ENCODE measurements at regions not wholly inside any gene's neighbourhood (a gene's known extent, or its start where the extent isn't known, plus 50 kb on each side); places are given as distances from the start of the nearest gene placed in this dataset.
A peak's percentile ranks its signal among the peaks of the same experiment; 100 is the strongest.

- no peak overlapping the region for H3K4me3 ChIP-seq
- H3K9me3 ChIP-seq, result no peaks in the 10 kb centered on the region
- TF ChIP-seq POLR2A (IDR thresholded peaks at IDR 0.05), result no peak
- peak in 1 of 3 donors; percentile 63 for TF ChIP-seq POLR2AphosphoS5 (IDR thresholded peaks at IDR 0.05)
- DNase-seq, result peak in 1 of 2 donors; percentile 32
- WGBS, 5 donors, result 45 to 67% (median 54%) methylated on average over 4 of the region's 4 CpGs
- H3K27ac ChIP-seq, result no peak overlapping the region
- H3K36me3 ChIP-seq, result peaks cover 0 to 8% (median 3%) of the 10 kb centered on the region in 4 donors
- intact Hi-C loops (cut with DNase I; ENCODE audit: low total_unique reads), result no loop called here
- H3K27me3 ChIP-seq, result no peaks in the 10 kb centered on the region
- H3K4me1 ChIP-seq, result peaks cover 4 to 33% (median 10%) of the 10 kb centered on the region in 4 donors
Measured at GRCh38 chr17:77300016-77300686, 159.4 kb downstream of the SEC14L1 start.

GRCh38 chr17:77301694-77302266 is 161.0 kb downstream of the SEC14L1 start:
- WGBS, 5 donors, result 65 to 81% (median 70%) methylated on average over 8 of the region's 8 CpGs
- DNase-seq, result peak in 1 of 2 donors; percentile 14
- Histone ChIP-seq H3K36me3 (no peaks in the 10 kb centered on the region), H3K27ac (no peak overlapping the region), H3K9me3 (no peaks in the 10 kb centered on the region), H3K27me3 (no peaks in the 10 kb centered on the region), H3K4me3 (no peak overlapping the region), H3K4me1 (peaks cover 10 to 46% (median 13%) of the 10 kb centered on the region in 4 donors)
- TF ChIP-seq POLR2AphosphoS5 (IDR thresholded peaks at IDR 0.05) (no peak), EP300 (IDR thresholded peaks at IDR 0.05) (no peak), POLR2A (IDR thresholded peaks at IDR 0.05) (no peak)
- TF ChIP-seq, protein P1, sequence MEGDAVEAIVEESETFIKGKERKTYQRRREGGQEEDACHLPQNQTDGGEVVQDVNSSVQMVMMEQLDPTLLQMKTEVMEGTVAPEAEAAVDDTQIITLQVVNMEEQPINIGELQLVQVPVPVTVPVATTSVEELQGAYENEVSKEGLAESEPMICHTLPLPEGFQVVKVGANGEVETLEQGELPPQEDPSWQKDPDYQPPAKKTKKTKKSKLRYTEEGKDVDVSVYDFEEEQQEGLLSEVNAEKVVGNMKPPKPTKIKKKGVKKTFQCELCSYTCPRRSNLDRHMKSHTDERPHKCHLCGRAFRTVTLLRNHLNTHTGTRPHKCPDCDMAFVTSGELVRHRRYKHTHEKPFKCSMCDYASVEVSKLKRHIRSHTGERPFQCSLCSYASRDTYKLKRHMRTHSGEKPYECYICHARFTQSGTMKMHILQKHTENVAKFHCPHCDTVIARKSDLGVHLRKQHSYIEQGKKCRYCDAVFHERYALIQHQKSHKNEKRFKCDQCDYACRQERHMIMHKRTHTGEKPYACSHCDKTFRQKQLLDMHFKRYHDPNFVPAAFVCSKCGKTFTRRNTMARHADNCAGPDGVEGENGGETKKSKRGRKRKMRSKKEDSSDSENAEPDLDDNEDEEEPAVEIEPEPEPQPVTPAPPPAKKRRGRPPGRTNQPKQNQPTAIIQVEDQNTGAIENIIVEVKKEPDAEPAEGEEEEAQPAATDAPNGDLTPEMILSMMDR (IDR thresholded peaks at IDR 0.05), result no peak
- intact Hi-C loops (cut with DNase I; ENCODE audit: low total_unique reads), result no loop called here

GRCh38 chr17:77302682-77303081 is 161.9 kb downstream of the SEC14L1 start:
- Histone ChIP-seq H3K4me3 (no peak overlapping the region), H3K27me3 (no peaks in the 10 kb centered on the region), H3K9me3 (no peaks in the 10 kb centered on the region), H3K36me3 (peaks cover 0 to 6% (median 0%) of the 10 kb centered on the region in 4 donors), H3K4me1 (peaks cover 10 to 51% (median 13%) of the 10 kb centered on the region in 4 donors), H3K27ac (no peak overlapping the region)
- intact Hi-C loops (cut with DNase I; ENCODE audit: low total_unique reads), result no loop called here
- WGBS, 5 donors, result 93 to 99% (median 98%) methylated on average over 7 to 8 of the region's 8 CpGs
- no peak for TF ChIP-seq EP300 (IDR thresholded peaks at IDR 0.05)
- TF ChIP-seq, protein P1 (IDR thresholded peaks at IDR 0.05), result no peak
- no peak for TF ChIP-seq POLR2A (IDR thresholded peaks at IDR 0.05)
- TF ChIP-seq POLR2AphosphoS5 (IDR thresholded peaks at IDR 0.05), result no peak
- no peak for DNase-seq

DNA sequence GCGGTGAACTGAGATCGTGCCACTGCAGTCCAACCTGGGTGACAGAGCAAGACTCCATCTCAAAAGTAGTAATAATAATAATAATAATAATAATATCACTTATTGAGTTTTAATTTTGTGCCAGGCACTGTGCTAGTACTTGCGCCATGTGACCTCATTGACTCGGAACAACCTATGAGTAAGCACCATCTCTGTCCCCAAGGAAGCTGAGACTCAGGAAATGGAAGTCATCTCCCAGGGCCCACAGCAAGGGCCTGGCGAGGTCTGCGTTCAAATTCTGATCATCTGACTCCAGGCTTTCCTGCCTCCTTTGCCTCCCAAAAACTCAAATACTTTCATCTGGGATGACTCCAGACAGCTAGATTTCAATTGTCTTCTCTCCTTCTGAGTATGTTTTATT is 162.9 kb downstream of the SEC14L1 start:
- H3K36me3 ChIP-seq, result peaks cover 0 to 12% (median 3%) of the 10 kb centered on the region in 4 donors
- intact Hi-C loops (cut with DNase I; ENCODE audit: low total_unique reads), result no loop called here
- no peaks in the 10 kb centered on the region for H3K27me3 ChIP-seq
- peak overlapping the region in 1 of 5 donors; percentile 20 for H3K27ac ChIP-seq
- DNase-seq, result no peak
- H3K9me3 ChIP-seq, result no peaks in the 10 kb centered on the region
- TF ChIP-seq POLR2A (IDR thresholded peaks at IDR 0.05), result no peak
- no peak for TF ChIP-seq POLR2AphosphoS5 (IDR thresholded peaks at IDR 0.05)
- no peak for TF ChIP-seq EP300 (IDR thresholded peaks at IDR 0.05)
- TF ChIP-seq, protein P1 (IDR thresholded peaks at IDR 0.05), result no peak
- H3K4me1 ChIP-seq, result peaks cover 10 to 61% (median 15%) of the 10 kb centered on the region in 4 donors
- no peak overlapping the region for H3K4me3 ChIP-seq
- WGBS, 5 donors, result 88 to 95% (median 94%) methylated on average over 6 of the region's 6 CpGs

All from stomach (tissue), 8 donors.